22Rv1 (cell line): ENCODE measurements at regions not wholly inside any gene's neighbourhood (a gene's known extent, or its start where the extent isn't known, plus 50 kb on each side); places are given as distances from the start of the nearest gene placed in this dataset.

Source experiments
- ZFX ChIP-seq: fragments of 450-650 bp; IDR thresholded peaks from 2 replicates; pipeline ENCODE4 v1.6.1; 2017; ENCODE audit warnings: antibody characterized with exemption, borderline replicate concordance
- TF ChIP-seq, protein P1 (sequence below): fragments of 450-650 bp; IDR thresholded peaks from 2 replicates; pipeline ENCODE4 v1.5.1; 2017; ENCODE audit warnings: mild to moderate bottlenecking

DNA sequence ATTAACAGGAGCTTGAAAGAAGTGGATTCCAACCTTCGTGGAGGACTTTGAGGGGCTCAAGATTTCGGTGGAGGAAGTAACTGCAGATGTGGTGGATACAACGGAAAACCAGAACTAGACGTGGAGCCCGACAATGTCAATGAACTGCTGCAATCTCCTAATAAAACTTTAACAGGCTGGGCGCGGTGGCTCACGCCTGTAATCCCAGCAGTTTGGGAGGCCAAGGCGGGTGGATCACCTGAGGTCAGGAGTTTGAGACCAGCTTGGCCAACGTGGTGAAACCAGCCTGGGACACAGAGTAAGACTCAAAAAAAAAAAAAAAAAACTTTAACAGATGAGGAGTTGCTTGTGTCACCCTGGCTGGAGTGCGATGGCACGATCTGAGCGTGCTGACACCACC, 477.8 kb upstream of the MKI67 start:
- TF ChIP-seq, protein P1, sequence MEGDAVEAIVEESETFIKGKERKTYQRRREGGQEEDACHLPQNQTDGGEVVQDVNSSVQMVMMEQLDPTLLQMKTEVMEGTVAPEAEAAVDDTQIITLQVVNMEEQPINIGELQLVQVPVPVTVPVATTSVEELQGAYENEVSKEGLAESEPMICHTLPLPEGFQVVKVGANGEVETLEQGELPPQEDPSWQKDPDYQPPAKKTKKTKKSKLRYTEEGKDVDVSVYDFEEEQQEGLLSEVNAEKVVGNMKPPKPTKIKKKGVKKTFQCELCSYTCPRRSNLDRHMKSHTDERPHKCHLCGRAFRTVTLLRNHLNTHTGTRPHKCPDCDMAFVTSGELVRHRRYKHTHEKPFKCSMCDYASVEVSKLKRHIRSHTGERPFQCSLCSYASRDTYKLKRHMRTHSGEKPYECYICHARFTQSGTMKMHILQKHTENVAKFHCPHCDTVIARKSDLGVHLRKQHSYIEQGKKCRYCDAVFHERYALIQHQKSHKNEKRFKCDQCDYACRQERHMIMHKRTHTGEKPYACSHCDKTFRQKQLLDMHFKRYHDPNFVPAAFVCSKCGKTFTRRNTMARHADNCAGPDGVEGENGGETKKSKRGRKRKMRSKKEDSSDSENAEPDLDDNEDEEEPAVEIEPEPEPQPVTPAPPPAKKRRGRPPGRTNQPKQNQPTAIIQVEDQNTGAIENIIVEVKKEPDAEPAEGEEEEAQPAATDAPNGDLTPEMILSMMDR = no peak
- no peak for TF ChIP-seq ZFX
